C4-2B (cell line): ENCODE measurements at regions not wholly inside any gene's neighbourhood (a gene's known extent, or its start where the extent isn't known, plus 50 kb on each side); places are given as distances from the start of the nearest gene placed in this dataset.

Experiments used
- ZFX ChIP-seq: fragments of 450-650 bp; IDR thresholded peaks from 2 replicates; pipeline ENCODE4 v1.6.1; 2017
- TF ChIP-seq, protein P1 (sequence below): fragments of 450-650 bp; conservative IDR thresholded peaks from 2 replicates; pipeline ENCODE4 v1.5.1; 2017; ENCODE audit warnings: mild to moderate bottlenecking

GRCh38 chr11:38038777-38039176, 1440.7 kb upstream of the RAG2 start:
- TF ChIP-seq, protein P1, sequence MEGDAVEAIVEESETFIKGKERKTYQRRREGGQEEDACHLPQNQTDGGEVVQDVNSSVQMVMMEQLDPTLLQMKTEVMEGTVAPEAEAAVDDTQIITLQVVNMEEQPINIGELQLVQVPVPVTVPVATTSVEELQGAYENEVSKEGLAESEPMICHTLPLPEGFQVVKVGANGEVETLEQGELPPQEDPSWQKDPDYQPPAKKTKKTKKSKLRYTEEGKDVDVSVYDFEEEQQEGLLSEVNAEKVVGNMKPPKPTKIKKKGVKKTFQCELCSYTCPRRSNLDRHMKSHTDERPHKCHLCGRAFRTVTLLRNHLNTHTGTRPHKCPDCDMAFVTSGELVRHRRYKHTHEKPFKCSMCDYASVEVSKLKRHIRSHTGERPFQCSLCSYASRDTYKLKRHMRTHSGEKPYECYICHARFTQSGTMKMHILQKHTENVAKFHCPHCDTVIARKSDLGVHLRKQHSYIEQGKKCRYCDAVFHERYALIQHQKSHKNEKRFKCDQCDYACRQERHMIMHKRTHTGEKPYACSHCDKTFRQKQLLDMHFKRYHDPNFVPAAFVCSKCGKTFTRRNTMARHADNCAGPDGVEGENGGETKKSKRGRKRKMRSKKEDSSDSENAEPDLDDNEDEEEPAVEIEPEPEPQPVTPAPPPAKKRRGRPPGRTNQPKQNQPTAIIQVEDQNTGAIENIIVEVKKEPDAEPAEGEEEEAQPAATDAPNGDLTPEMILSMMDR = no peak
- TF ChIP-seq ZFX = no peak
